ENCODE measurements at regions not wholly inside any gene's neighbourhood (a gene's known extent, or its start where the extent isn't known, plus 50 kb on each side); places are given as distances from the start of the nearest gene placed in this dataset.

- no peak overlapping the region for H3K27ac ChIP-seq
- no peak for DNase-seq (ENCODE audit: extremely low spot score in 2 of 2)
- H3K4me3 ChIP-seq = no peak overlapping the region
- no peak for TF ChIP-seq POLR2AphosphoS5 (IDR thresholded peaks at IDR 0.05; ENCODE audit: insufficient read depth in 1 of 2, low read depth in 1 of 2)
- TF ChIP-seq CTCF (IDR thresholded peaks at IDR 0.05) = no peak
- no peak for TF ChIP-seq POLR2A (IDR thresholded peaks at IDR 0.05)
- H3K36me3 ChIP-seq = no peaks in the 10 kb centered on the region
- no peaks in the 10 kb centered on the region for H3K9me3 ChIP-seq
- intact Hi-C loops (cut with DNase I) = no loop called here
- no peaks in the 10 kb centered on the region for H3K27me3 ChIP-seq
- no peaks in the 10 kb centered on the region for H3K4me1 ChIP-seq
Measured at GRCh38 chr17:65470783-65471182, 90.7 kb downstream of the AXIN2 start.

GRCh38 chr17:65468321-65468720 lies 93.1 kb downstream of the AXIN2 start:
- Histone ChIP-seq H3K27ac (no peak overlapping the region), H3K27me3 (no peaks in the 10 kb centered on the region), H3K36me3 (no peaks in the 10 kb centered on the region), H3K4me3 (no peak overlapping the region), H3K9me3 (no peaks in the 10 kb centered on the region), H3K4me1 (peaks cover 8% of the 10 kb centered on the region)
- intact Hi-C loops (cut with DNase I) = no loop called here
- TF ChIP-seq POLR2AphosphoS5 (IDR thresholded peaks at IDR 0.05; ENCODE audit: insufficient read depth in 1 of 2, low read depth in 1 of 2) (no peak), CTCF (IDR thresholded peaks at IDR 0.05) (no peak), POLR2A (IDR thresholded peaks at IDR 0.05) (no peak)
- no peak for DNase-seq (ENCODE audit: extremely low spot score in 2 of 2)

- H3K4me1 ChIP-seq = peaks cover 8% of the 10 kb centered on the region
- no peak overlapping the region for H3K4me3 ChIP-seq
- intact Hi-C loops (cut with DNase I) = no loop called here
- no peak overlapping the region for H3K27ac ChIP-seq
- no peak for TF ChIP-seq POLR2A (IDR thresholded peaks at IDR 0.05)
- TF ChIP-seq CTCF (IDR thresholded peaks at IDR 0.05) = no peak
- no peak for TF ChIP-seq POLR2AphosphoS5 (IDR thresholded peaks at IDR 0.05; ENCODE audit: insufficient read depth in 1 of 2, low read depth in 1 of 2)
- no peaks in the 10 kb centered on the region for H3K9me3 ChIP-seq
- no peaks in the 10 kb centered on the region for H3K27me3 ChIP-seq
- no peaks in the 10 kb centered on the region for H3K36me3 ChIP-seq
- no peak for DNase-seq (ENCODE audit: extremely low spot score in 2 of 2)
Measured at GRCh38 chr17:65467156-65467555, 94.3 kb downstream of the AXIN2 start.

- Histone ChIP-seq H3K4me3 (no peak overlapping the region), H3K27ac (no peak overlapping the region), H3K9me3 (no peaks in the 10 kb centered on the region), H3K27me3 (no peaks in the 10 kb centered on the region), H3K36me3 (no peaks in the 10 kb centered on the region), H3K4me1 (peaks cover 8% of the 10 kb centered on the region)
- intact Hi-C loops (cut with DNase I) = no loop called here
- no peak for DNase-seq (ENCODE audit: extremely low spot score in 2 of 2)
- TF ChIP-seq POLR2A (IDR thresholded peaks at IDR 0.05) (no peak), POLR2AphosphoS5 (IDR thresholded peaks at IDR 0.05; ENCODE audit: insufficient read depth in 1 of 2, low read depth in 1 of 2) (no peak)
Measured at GRCh38 chr17:65466547-65466946, 94.9 kb downstream of the AXIN2 start.

GRCh38 chr17:65463242-65463641 lies 98.2 kb downstream of the AXIN2 start:
- Histone ChIP-seq H3K4me1 (peaks cover 8% of the 10 kb centered on the region), H3K27me3 (no peaks in the 10 kb centered on the region), H3K36me3 (no peaks in the 10 kb centered on the region), H3K9me3 (no peaks in the 10 kb centered on the region), H3K4me3 (no peak overlapping the region), H3K27ac (no peak overlapping the region)
- no peak for TF ChIP-seq POLR2A (IDR thresholded peaks at IDR 0.05)
- TF ChIP-seq POLR2AphosphoS5 (IDR thresholded peaks at IDR 0.05; ENCODE audit: insufficient read depth in 1 of 2, low read depth in 1 of 2) = peak; percentile 41 to 67
- peak in 1 of 2 donors; percentile 96 for DNase-seq (ENCODE audit: extremely low spot score in 2 of 2)
- intact Hi-C loops (cut with DNase I) = loop anchor here (5.0 kb wide), 1 partner anchor 94 kb away; no protein-coding TSS in a partner anchor

GRCh38 chr17:65459677-65460347 lies 101.6 kb downstream of the AXIN2 start:
- intact Hi-C loops (cut with DNase I) = loop anchor here (5.0 kb wide), 1 partner anchor 97 kb away; no protein-coding TSS in a partner anchor
- H3K36me3 ChIP-seq = no peaks in the 10 kb centered on the region
- TF ChIP-seq POLR2AphosphoS5 (IDR thresholded peaks at IDR 0.05; ENCODE audit: insufficient read depth in 1 of 2, low read depth in 1 of 2) (no peak), POLR2A (IDR thresholded peaks at IDR 0.05) (no peak), CTCF (IDR thresholded peaks at IDR 0.05) (no peak)
- H3K4me3 ChIP-seq = no peak overlapping the region
- no peak overlapping the region for H3K27ac ChIP-seq
- no peaks in the 10 kb centered on the region for H3K9me3 ChIP-seq
- no peak for DNase-seq (ENCODE audit: extremely low spot score in 2 of 2)
- peaks cover 16% of the 10 kb centered on the region for H3K4me1 ChIP-seq
- no peaks in the 10 kb centered on the region for H3K27me3 ChIP-seq

Data from vagina (tissue), 2 donors.